22Rv1 (cell line): ENCODE measurements at regions not wholly inside any gene's neighbourhood (a gene's known extent, or its start where the extent isn't known, plus 50 kb on each side); places are given as distances from the start of the nearest gene placed in this dataset.

Source experiments
- H3K27ac ChIP-seq: fragments of 450-650 bp; 2 replicates; pipeline ENCODE4 v1.5.1; 2017
- ZFX ChIP-seq: fragments of 450-650 bp; IDR thresholded peaks from 2 replicates; pipeline ENCODE4 v1.6.1; 2017; ENCODE audit warnings: antibody characterized with exemption, borderline replicate concordance
- TF ChIP-seq, protein P1 (sequence below): fragments of 450-650 bp; IDR thresholded peaks from 2 replicates; pipeline ENCODE4 v1.5.1; 2017; ENCODE audit warnings: mild to moderate bottlenecking

DNA sequence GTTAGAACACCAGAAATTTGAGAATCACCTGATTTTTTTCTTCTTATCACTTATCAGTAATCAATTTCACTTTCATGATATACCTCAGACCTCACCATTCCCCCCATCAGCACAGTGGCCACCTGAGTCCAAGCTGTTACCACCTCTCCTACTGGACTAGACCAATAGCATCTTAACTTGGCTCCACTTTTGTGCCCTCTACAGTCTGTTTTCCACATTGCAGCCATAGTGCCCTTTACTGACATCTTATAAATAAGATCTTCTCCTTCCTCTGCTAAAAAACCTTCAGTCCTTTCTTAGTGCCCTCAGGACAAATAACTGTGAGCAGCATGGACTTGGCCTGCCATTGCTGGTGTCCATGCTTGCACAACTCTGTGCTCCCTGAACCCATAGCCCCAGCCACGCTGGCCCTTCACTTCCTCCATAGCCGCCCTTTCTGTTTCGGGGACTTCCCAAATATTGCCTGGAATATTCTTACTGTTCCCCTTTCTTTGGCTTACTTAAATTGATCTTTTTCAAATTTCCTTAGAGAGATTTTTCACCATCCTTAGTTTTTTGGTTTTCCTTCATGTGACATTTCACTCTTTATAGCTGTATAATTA, 380.8 kb downstream of the LMO7 start:
- TF ChIP-seq, protein P1, sequence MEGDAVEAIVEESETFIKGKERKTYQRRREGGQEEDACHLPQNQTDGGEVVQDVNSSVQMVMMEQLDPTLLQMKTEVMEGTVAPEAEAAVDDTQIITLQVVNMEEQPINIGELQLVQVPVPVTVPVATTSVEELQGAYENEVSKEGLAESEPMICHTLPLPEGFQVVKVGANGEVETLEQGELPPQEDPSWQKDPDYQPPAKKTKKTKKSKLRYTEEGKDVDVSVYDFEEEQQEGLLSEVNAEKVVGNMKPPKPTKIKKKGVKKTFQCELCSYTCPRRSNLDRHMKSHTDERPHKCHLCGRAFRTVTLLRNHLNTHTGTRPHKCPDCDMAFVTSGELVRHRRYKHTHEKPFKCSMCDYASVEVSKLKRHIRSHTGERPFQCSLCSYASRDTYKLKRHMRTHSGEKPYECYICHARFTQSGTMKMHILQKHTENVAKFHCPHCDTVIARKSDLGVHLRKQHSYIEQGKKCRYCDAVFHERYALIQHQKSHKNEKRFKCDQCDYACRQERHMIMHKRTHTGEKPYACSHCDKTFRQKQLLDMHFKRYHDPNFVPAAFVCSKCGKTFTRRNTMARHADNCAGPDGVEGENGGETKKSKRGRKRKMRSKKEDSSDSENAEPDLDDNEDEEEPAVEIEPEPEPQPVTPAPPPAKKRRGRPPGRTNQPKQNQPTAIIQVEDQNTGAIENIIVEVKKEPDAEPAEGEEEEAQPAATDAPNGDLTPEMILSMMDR = peak; percentile 76
- no peak for TF ChIP-seq ZFX
- H3K27ac ChIP-seq = no peak overlapping the region

DNA sequence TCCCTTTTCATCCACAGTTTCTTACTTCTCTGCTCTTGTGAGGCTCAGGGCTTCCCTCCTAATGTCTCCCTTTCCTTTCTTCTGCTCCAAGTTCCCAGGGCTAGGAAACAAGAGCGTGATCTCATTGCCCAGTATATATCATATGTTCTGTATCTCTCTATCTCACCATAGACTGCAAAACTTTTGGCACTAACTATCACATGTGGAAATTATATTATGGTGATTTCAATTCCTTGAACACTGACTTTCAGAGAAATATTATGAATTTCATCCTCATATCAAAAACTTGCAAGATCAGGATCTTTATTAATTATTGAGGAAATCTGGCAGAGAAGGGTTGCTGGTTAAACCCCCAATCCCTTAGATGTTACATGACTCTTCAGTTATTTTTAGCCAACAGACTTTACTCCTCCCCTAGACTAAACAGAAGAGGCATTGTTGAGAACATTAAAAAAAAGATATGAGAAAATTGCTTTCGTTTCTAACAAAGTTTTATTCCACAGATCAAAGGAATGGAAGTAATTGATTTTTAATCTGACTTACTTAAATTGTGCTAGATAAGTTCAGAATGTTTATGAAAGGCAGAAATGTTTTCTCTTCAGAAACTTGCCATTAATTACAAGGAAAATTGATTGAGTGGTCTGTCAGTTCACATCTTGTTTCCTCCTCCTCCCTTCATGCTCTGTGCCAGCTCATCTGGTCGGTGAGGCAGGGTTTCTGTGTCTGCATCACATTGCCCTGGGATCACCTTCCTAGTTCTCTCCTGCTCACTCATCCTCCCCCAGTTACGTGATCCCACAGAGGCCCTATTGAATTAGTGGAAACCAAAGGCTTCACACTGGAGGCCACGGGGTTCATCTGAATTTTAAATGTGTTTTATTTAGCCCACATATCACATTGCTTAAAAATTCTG, 378.5 kb downstream of the LMO7 start:
- H3K27ac ChIP-seq = no peak overlapping the region
- TF ChIP-seq, protein P1 = no peak
- no peak for TF ChIP-seq ZFX

DNA sequence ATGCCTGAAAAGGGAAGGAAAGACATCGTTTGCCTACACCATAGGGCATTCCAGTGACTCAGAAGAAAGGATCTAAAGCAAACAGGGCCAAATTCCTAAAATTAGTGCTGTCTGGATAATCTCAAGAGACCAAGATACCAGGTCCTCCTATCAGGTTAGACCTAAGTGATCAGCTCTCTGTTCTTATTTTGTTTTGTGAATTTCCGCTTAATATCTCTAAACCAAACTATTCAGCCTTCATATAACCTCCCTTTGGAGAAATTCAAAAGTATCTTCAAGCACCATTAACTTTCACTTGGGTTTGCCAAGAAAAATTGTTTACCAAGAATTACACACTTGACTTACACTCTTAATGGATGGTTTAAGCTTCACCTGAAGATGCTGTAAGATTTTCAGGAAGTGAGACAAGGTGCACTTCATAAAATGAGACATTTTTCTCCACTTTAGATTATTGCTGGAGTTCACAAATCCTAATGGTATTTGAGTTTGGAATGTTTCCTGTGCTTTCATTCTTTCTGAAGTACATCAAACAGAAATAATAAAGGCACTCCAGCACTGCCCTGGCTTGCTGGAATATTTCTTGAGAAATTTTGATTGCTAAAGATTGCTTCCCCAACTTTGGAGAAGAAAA, 376.1 kb downstream of the LMO7 start:
- TF ChIP-seq, protein P1 = no peak
- no peak for TF ChIP-seq ZFX
- no peak overlapping the region for H3K27ac ChIP-seq

DNA sequence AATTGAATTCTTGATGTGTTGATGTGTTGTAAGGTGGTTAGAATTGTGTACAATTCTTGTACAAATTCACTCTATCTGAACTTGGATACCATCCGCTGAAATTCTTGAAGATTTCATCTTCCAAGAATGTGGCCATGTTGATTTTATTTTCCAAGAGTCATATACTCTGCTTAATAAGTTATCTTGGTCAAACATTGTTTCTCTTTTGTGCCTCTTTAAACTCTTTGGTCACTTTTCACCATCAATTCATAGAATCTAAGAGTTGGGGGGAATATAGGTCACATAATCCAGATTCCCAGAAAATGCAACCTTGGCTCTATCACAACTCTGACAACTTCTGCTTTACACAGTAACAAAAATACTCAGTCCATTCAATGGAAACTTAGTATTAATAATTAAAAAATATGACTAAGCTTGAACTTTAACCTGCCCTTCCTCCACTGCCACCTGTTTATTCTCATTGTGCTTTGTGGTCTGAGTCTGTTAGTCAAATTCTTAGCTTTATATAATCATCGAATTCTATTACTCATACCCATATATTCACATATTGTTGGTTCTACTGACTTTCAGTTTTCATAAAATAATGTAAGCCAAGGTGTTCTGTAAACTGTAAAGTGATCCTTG, 373.2 kb downstream of the LMO7 start:
- H3K27ac ChIP-seq = no peak overlapping the region
- TF ChIP-seq, protein P1 = no peak
- TF ChIP-seq ZFX = no peak

DNA sequence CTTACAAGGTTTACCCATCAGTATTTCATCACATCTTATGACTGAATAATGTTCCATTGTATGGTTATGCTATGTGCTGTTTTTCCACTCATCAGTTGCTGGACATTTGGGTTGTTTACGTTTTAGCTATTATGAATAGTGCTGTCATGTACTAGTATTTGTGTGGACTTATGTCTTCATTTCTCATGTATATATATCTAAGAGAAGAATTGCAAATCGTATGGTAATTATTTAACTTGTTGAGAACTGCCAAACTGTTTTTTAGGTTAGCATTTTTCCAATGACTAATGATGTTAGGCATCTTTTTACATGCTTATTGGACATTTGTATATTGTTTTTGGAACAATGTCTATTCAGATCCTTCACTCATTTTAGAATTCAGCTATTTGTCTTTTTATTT, 368.3 kb downstream of the LMO7 start:
- no peak overlapping the region for H3K27ac ChIP-seq
- TF ChIP-seq, protein P1 = no peak
- TF ChIP-seq ZFX = no peak

DNA sequence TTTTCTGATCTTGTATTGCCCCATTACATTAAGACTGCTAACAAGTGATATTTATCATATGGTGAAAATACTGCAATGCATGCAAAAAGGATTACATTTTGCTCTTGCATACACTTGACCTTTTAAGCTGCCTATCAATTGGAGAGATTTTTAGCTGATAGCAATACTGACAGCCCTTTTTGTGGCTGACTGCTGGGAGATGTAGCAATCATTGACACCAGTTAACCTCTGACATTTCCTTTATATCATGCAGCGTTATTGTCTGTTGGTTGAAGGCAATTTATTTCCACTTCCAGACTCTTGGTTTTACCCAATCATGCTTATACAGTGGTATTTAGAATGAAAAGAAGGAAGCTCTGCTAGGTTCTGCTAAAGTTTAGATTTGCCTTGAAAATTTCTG, 364.0 kb downstream of the LMO7 start:
- H3K27ac ChIP-seq = no peak overlapping the region
- TF ChIP-seq, protein P1 = no peak
- no peak for TF ChIP-seq ZFX
